Lower leg skin (tissue), 4 donors: ENCODE measurements at regions not wholly inside any gene's neighbourhood (a gene's known extent, or its start where the extent isn't known, plus 50 kb on each side); places are given as distances from the start of the nearest gene placed in this dataset.

Experiments
- DNase-seq, 2 donors: peaks; one replicate each; pipeline ENCODE4 v3.0.0-alpha.2; 2019; ENCODE audit warnings: low spot score in 2 of 2
- H3K4me3 ChIP-seq: fragments of 200-600 bp; sonication (generic); 2 replicates; pipeline ENCODE4 v1.5.1; 2017; ENCODE audit warnings: mild to moderate bottlenecking, low read depth; ENCODE audit not compliant: poor library complexity, severe bottlenecking
- CTCF ChIP-seq, 3 donors: fragments of 450-650 bp; IDR thresholded peaks; one replicate each; pipeline ENCODE4 v1.5.1; 2016; ENCODE audit warnings: antibody characterized with exemption in 3 of 3, mild to moderate bottlenecking in 3 of 3, moderate library complexity in 2 of 3
- POLR2A ChIP-seq, 2 donors: fragments of 450-650 bp; IDR thresholded peaks; one replicate each; pipeline ENCODE4 v1.6.1; 2016 to 2017; ENCODE audit warnings: antibody characterized with exemption in 2 of 2, mild to moderate bottlenecking in 1 of 2, moderate library complexity in 1 of 2
- WGBS, 2 donors: methylation state at CpG; one replicate each; pipeline ENCODE4 v1.1.5; 2018; 5-methylcytosine and 5-hydroxymethylcytosine counted together
- intact Hi-C: fragments of 100-400 bp; cut with DNase I; formaldehyde crosslinking; loops from one replicate; pipeline ENCODE4 v1.15.0; 2023; ENCODE audit warnings: low total_unique reads

- 60% methylated on average over 4 of the region's 4 CpGs for WGBS, 2 donors
- DNase-seq, result no peak
- TF ChIP-seq POLR2A (IDR thresholded peaks at IDR 0.05), result no peak
- no peak for TF ChIP-seq CTCF (IDR thresholded peaks at IDR 0.05)
- intact Hi-C loops, result no loop called here
- no peak overlapping the region for H3K4me3 ChIP-seq
These were observed 136.9 kb upstream of the THSD7B start for GRCh38 chr2:136628490-136628889.

- TF ChIP-seq POLR2A (IDR thresholded peaks at IDR 0.05) (no peak), CTCF (IDR thresholded peaks at IDR 0.05) (no peak)
- WGBS, 2 donors, result 58 to 64% methylated on average over 4 of the region's 4 CpGs
- intact Hi-C loops, result no loop called here
- no peak for DNase-seq
- H3K4me3 ChIP-seq, result no peak overlapping the region
These were observed 152.2 kb upstream of the THSD7B start for GRCh38 chr2:136613096-136613495.

GRCh38 chr2:136612079-136612478, 153.3 kb upstream of the THSD7B start:
- WGBS, 2 donors, result 89 to 95% methylated on average over 3 of the region's 3 CpGs
- no peak overlapping the region for H3K4me3 ChIP-seq
- intact Hi-C loops, result no loop called here
- DNase-seq, result no peak
- no peak for TF ChIP-seq POLR2A (IDR thresholded peaks at IDR 0.05)
- no peak for TF ChIP-seq CTCF (IDR thresholded peaks at IDR 0.05)

GRCh38 chr2:136611451-136611850, 153.9 kb upstream of the THSD7B start:
- no peak for DNase-seq
- WGBS, 2 donors, result 57 to 62% methylated on average over 1 of the region's 1 CpG
- TF ChIP-seq CTCF (IDR thresholded peaks at IDR 0.05), result no peak
- TF ChIP-seq POLR2A (IDR thresholded peaks at IDR 0.05), result no peak
- H3K4me3 ChIP-seq, result no peak overlapping the region
- intact Hi-C loops, result no loop called here

GRCh38 chr2:136582628-136583205, 182.6 kb upstream of the THSD7B start:
- intact Hi-C loops, result loop anchor here (2.0 kb wide), 1 partner anchor 30 kb away; no protein-coding TSS in a partner anchor
- no peak for DNase-seq
- TF ChIP-seq CTCF (IDR thresholded peaks at IDR 0.05) (no peak), POLR2A (IDR thresholded peaks at IDR 0.05) (no peak)
- H3K4me3 ChIP-seq, result no peak overlapping the region
- WGBS, 2 donors, result 14 to 20% methylated on average over 4 of the region's 4 CpGs

GRCh38 chr2:136572335-136572734, 193.0 kb upstream of the THSD7B start:
- WGBS, 2 donors, result 28 to 52% methylated on average over 2 of the region's 2 CpGs
- TF ChIP-seq POLR2A (IDR thresholded peaks at IDR 0.05), result no peak
- TF ChIP-seq CTCF (IDR thresholded peaks at IDR 0.05), result no peak
- no peak for DNase-seq
- no peak overlapping the region for H3K4me3 ChIP-seq
- intact Hi-C loops, result no loop called here
